Spleen (tissue), 11 donors: ENCODE measurements at regions not wholly inside any gene's neighbourhood (a gene's known extent, or its start where the extent isn't known, plus 50 kb on each side); places are given as distances from the start of the nearest gene placed in this dataset.

ENCODE experiments used
- DNase-seq: peaks from one replicate; pipeline ENCODE4 v3.0.0-alpha.2; 2020
- H3K27ac ChIP-seq, 8 donors: fragments of 200-600 bp; sonication (generic) in 7 of 8; 1 replicate in 4 of 8; 2 replicates in 4 of 8; pipeline versions ENCODE4 v1.5.0 to v1.8.0; 2016 to 2021; ENCODE audit warnings: inconsistent platforms in 4 of 8, mild to moderate bottlenecking in 4 of 8, moderate library complexity in 1 of 8
- H3K27me3 ChIP-seq, 7 donors: fragments of 200-600 bp; sonication (generic) in 6 of 7; replicated peaks in 1 of 7; 1 replicate in 4 of 7; 2 replicates in 3 of 7; pipeline versions ENCODE4 v1.5.0 to v1.8.0; 2016 to 2021; ENCODE audit warnings: inconsistent platforms in 3 of 7, mild to moderate bottlenecking in 1 of 7
- H3K36me3 ChIP-seq, 6 donors: fragments of 200-600 bp; sonication (generic) in 5 of 6; 1 replicate in 4 of 6; 2 replicates in 2 of 6; pipeline versions ENCODE4 v1.5.0 to v1.8.0; 2016 to 2021; ENCODE audit warnings: inconsistent platforms in 2 of 6
- H3K4me1 ChIP-seq, 6 donors: fragments of 200-600 bp; sonication (generic) in 5 of 6; 1 replicate in 3 of 6; 2 replicates in 3 of 6; pipeline versions ENCODE4 v1.5.0 to v1.8.0; 2016 to 2021; ENCODE audit warnings: inconsistent platforms in 3 of 6
- H3K4me3 ChIP-seq, 8 donors: fragments of 200-600 bp; sonication (generic) in 7 of 8; 1 replicate in 4 of 8; 2 replicates in 4 of 8; pipeline versions ENCODE4 v1.5.0 to v1.8.0; 2016 to 2021; ENCODE audit warnings: inconsistent platforms in 4 of 8, mild to moderate bottlenecking in 4 of 8, moderate library complexity in 2 of 8
- H3K9me3 ChIP-seq, 8 donors: fragments of 200-600 bp; sonication (generic) in 7 of 8; 1 replicate in 4 of 8; 2 replicates in 4 of 8; pipeline versions ENCODE4 v1.5.0 to v1.8.0; 2016 to 2021; ENCODE audit warnings: inconsistent platforms in 4 of 8
- CTCF ChIP-seq, 11 experiments: fragments of 200-600 bp in 7 of 11; fragments of 450-650 bp in 4 of 11; sonication (generic) in 4 of 11; IDR thresholded peaks in 8 of 11; conservative IDR thresholded peaks in 3 of 11; 1 replicate in 7 of 11; 2 replicates in 4 of 11; pipeline versions ENCODE4 v1.4.0 to v1.8.0; 2016 to 2021; ENCODE audit warnings: antibody characterized with exemption in 11 of 11, inconsistent platforms in 4 of 11, mild to moderate bottlenecking in 1 of 11
- POLR2A ChIP-seq, 3 donors: fragments of 450-650 bp; IDR thresholded peaks; one replicate each; pipeline ENCODE4 v1.5.1; 2017; ENCODE audit warnings: antibody characterized with exemption in 3 of 3, mild to moderate bottlenecking in 1 of 3
- POLR2AphosphoS5 ChIP-seq, 3 donors: sonication (generic); formaldehyde crosslinking; IDR thresholded peaks; one replicate each; pipeline ENCODE4 v1.5.1; 2017; ENCODE audit warnings: antibody characterized with exemption in 3 of 3
- WGBS, 5 donors: extraction: QIAGEN DNeasy Blood & Tissue Kit in 3 of 5; methylation state at CpG; one replicate each; pipeline versions ENCODE4 v1.1.5 to v1.1.7; 2013 to 2018; 5-methylcytosine and 5-hydroxymethylcytosine counted together
- intact Hi-C: fragments of 100-400 bp; cut with DNase I; formaldehyde crosslinking; loops from one replicate; pipeline ENCODE4 v1.15.0; 2023; ENCODE audit warnings: low total_unique reads
- donor health status: healthy with polysubstance abuse.
- donor health status: DM: no; HTN: no; CAD: no; lungs with moderate emphysema.
- donor health status: DM: no; HTN: no; CAD: no.
- donor health status: Bipolar disorder and iron deficiency.
- donor health status: healthy.
- donor health status: DM: no; HTN: no; CAD: no.
- donor health status: DM: yes; HTN: yes; CAD: no.

- Histone ChIP-seq H3K4me3 (no peak overlapping the region), H3K27ac (peak overlapping the region in 4 of 8 donors; percentile 92 to 98 (median 96)), H3K36me3 (no peaks in the 10 kb centered on the region), H3K4me1 (peaks cover 2 to 89% (median 57%) of the 10 kb centered on the region in 6 donors), H3K9me3 (no peaks in the 10 kb centered on the region), H3K27me3 (no peaks in the 10 kb centered on the region)
- intact Hi-C loops: no loop called here
- WGBS, 5 donors: 80 to 88% (median 86%) methylated on average over 12 of the region's 12 CpGs
- peak; percentile 70 for DNase-seq
- TF ChIP-seq POLR2A (IDR thresholded peaks at IDR 0.05) (no peak), POLR2AphosphoS5 (IDR thresholded peaks at IDR 0.05) (no peak), CTCF (IDR thresholded peaks at IDR 0.05 in 8 of 11, conservative IDR thresholded peaks at IDR 0.05 in 3 of 11) (no peak)
These were observed 65.1 kb upstream of the KLF13 start for GRCh38 chr15:31261266-31262142.

- Histone ChIP-seq H3K4me1 (peaks cover 2 to 89% (median 60%) of the 10 kb centered on the region in 6 donors), H3K9me3 (no peaks in the 10 kb centered on the region), H3K36me3 (no peaks in the 10 kb centered on the region), H3K4me3 (peak overlapping the region in 1 of 8 donors; percentile 59), H3K27me3 (no peaks in the 10 kb centered on the region), H3K27ac (peak overlapping the region in 5 of 8 donors; percentile 92 to 98 (median 95))
- peak; percentile 68 for DNase-seq
- TF ChIP-seq POLR2A (IDR thresholded peaks at IDR 0.05): no peak
- 77 to 92% (median 83%) methylated on average over 4 of the region's 4 CpGs for WGBS, 5 donors
- intact Hi-C loops: no loop called here
These were observed 64.5 kb upstream of the KLF13 start for GRCh38 chr15:31262143-31262530.

GRCh38 chr15:31262901-31263671 is 63.5 kb upstream of the KLF13 start:
- Histone ChIP-seq H3K4me1 (peaks cover 2 to 94% (median 69%) of the 10 kb centered on the region in 6 donors), H3K27me3 (no peaks in the 10 kb centered on the region), H3K36me3 (no peaks in the 10 kb centered on the region), H3K27ac (peak overlapping the region; percentile 57 to 98 (median 93)), H3K9me3 (no peaks in the 10 kb centered on the region), H3K4me3 (peak overlapping the region in 1 of 8 donors; percentile 59)
- 50 to 69% (median 61%) methylated on average over 12 of the region's 12 CpGs for WGBS, 5 donors
- DNase-seq: peak; percentile 89
- intact Hi-C loops: no loop called here
- TF ChIP-seq POLR2AphosphoS5 (IDR thresholded peaks at IDR 0.05) (peak in 2 of 3 donors; percentile 40 to 78), CTCF (IDR thresholded peaks at IDR 0.05 in 8 of 11, conservative IDR thresholded peaks at IDR 0.05 in 3 of 11) (no peak), POLR2A (IDR thresholded peaks at IDR 0.05) (no peak)

GRCh38 chr15:31263751-31264558 is 62.7 kb upstream of the KLF13 start:
- Histone ChIP-seq H3K4me3 (peak overlapping the region in 2 of 8 donors; percentile 2 to 59), H3K27ac (peak overlapping the region; percentile 57 to 98 (median 93)), H3K9me3 (no peaks in the 10 kb centered on the region), H3K36me3 (no peaks in the 10 kb centered on the region), H3K27me3 (no peaks in the 10 kb centered on the region), H3K4me1 (peaks cover 2 to 98% (median 73%) of the 10 kb centered on the region in 6 donors)
- TF ChIP-seq POLR2A (IDR thresholded peaks at IDR 0.05) (no peak), POLR2AphosphoS5 (IDR thresholded peaks at IDR 0.05) (peak; percentile 89 to 95 (median 94)), CTCF (IDR thresholded peaks at IDR 0.05 in 8 of 11, conservative IDR thresholded peaks at IDR 0.05 in 3 of 11) (peak in 8 of 11 experiments; percentile 21 to 58 (median 26))
- WGBS, 5 donors: 19 to 36% (median 26%) methylated on average over 16 to 24 of the region's 24 CpGs
- peak; percentile 96 for DNase-seq
- intact Hi-C loops: no loop called here
